ENCODE measurements at regions not wholly inside any gene's neighbourhood (a gene's known extent, or its start where the extent isn't known, plus 50 kb on each side); places are given as distances from the start of the nearest gene placed in this dataset.

GRCh38 chr10:29098423-29098822 is 190.4 kb upstream of the LYZL1 start:
- BruUV-seq (replicated peaks), result no TSS peak

More at GRCh38 chr10:29098423-29098822, 190.4 kb upstream of the LYZL1 start:
- Histone ChIP-seq H3K27ac (ENCODE audit: control insufficient read depth, insufficient read depth) (no peak overlapping the region), H3K9me3 (replicated peaks; ENCODE audit: control insufficient read depth, insufficient read depth, low read length) (no peaks in the 10 kb centered on the region), H3K79me2 (ENCODE audit: control insufficient read depth, insufficient read depth, low read length) (no peaks in the 10 kb centered on the region), H2AFZ (ENCODE audit: control insufficient read depth, low read depth, low read length) (no peak overlapping the region), H3K9ac (ENCODE audit: control insufficient read depth, insufficient read depth, low read length) (no peak overlapping the region), H3K27me3 (replicated peaks in 1 of 2; ENCODE audit: control insufficient read depth in 2 of 2, insufficient read depth in 2 of 2, low read length in 1 of 2) (no peaks in the 10 kb centered on the region), H3K4me2 (ENCODE audit: control insufficient read depth, insufficient read depth) (no peak overlapping the region), H4K20me1 (ENCODE audit: control insufficient read depth, insufficient read depth) (no peaks in the 10 kb centered on the region), H3K4me1 (ENCODE audit: control insufficient read depth, insufficient read depth, low read length) (no peaks in the 10 kb centered on the region), H3K4me3 (no peak overlapping the region), H3K36me3 (ENCODE audit: control insufficient read depth in 2 of 2, insufficient read depth in 2 of 2, low read length in 1 of 2) (no peaks in the 10 kb centered on the region)
- intact Hi-C loops (cut with micrococcal nuclease; ENCODE audit: unreplicated experiment) (no loop called here), in situ Hi-C loops (cut with MboI) (no loop called here)
- ATAC-seq, result no peak
- WGBS (ENCODE audit: insufficient coverage, insufficient replicate concordance, low lambda C conversion rate, missing lambda C conversion rate), result 5% methylated on average over 1 of the region's 1 CpG
- DNase-seq (ENCODE audit: low read depth, low spot score), result no peak
- TF ChIP-seq ZNF592 (IDR thresholded peaks at IDR 0.05) (no peak), EP300 (IDR thresholded peaks at IDR 0.05; ENCODE audit: borderline replicate concordance in 1 of 2, control insufficient read depth in 1 of 2, low read depth in 2 of 2, low read length in 2 of 2) (no peak), HCFC1 (IDR thresholded peaks at IDR 0.05; ENCODE audit: low read length) (no peak), HSF1 (IDR thresholded peaks at IDR 0.05; ENCODE audit: low read depth, low read length) (no peak)
- ChIA-PET SMC1A (ENCODE audit: uncharacterized antibody, unreplicated experiment) (no interaction called here), RAD21 (ENCODE audit: unreplicated experiment) (no interaction called here), POLR2A (no interaction called here), CTCF (no interaction called here)
- no peak for FAIRE-seq

All from GM12878 (cell line).